Transverse colon (tissue), 4 donors: ENCODE measurements at regions not wholly inside any gene's neighbourhood (a gene's known extent, or its start where the extent isn't known, plus 50 kb on each side); places are given as distances from the start of the nearest gene placed in this dataset.

Experiments
- DNase-seq: peaks from one replicate; pipeline ENCODE4 v3.0.0-alpha.2; 2019
- H3K27ac ChIP-seq, 4 donors: fragments of 200-600 bp; sonication (generic); 2 replicates each; pipeline ENCODE4 v1.5.1; 2016 to 2018; ENCODE audit warnings: inconsistent platforms in 4 of 4
- H3K27me3 ChIP-seq: fragments of 200-600 bp; sonication (generic); 2 replicates; pipeline ENCODE4 v1.5.1; 2017; ENCODE audit warnings: inconsistent platforms
- H3K36me3 ChIP-seq, 4 donors: fragments of 200-600 bp; sonication (generic); 2 replicates each; pipeline ENCODE4 v1.5.1; 2017 to 2019; ENCODE audit warnings: inconsistent platforms in 4 of 4
- H3K4me1 ChIP-seq, 4 donors: fragments of 200-600 bp; sonication (generic); 2 replicates each; pipeline ENCODE4 v1.5.1; 2017 to 2020; ENCODE audit warnings: inconsistent platforms in 4 of 4
- H3K4me3 ChIP-seq, 4 donors: fragments of 200-600 bp; sonication (generic); 1 replicate in 1 of 4; 2 replicates in 3 of 4; pipeline versions ENCODE4 v1.5.1 to v1.6.1; 2017 to 2019; ENCODE audit warnings: inconsistent platforms in 4 of 4
- H3K9me3 ChIP-seq, 2 donors: fragments of 200-600 bp; sonication (generic); 2 replicates each; pipeline ENCODE4 v1.5.1; 2017 to 2019; ENCODE audit warnings: inconsistent platforms in 2 of 2
- CTCF ChIP-seq, 5 experiments: fragments of 200-600 bp in 3 of 5; fragments of 450-650 bp in 2 of 5; sonication (generic) in 3 of 5; IDR thresholded peaks; 1 replicate in 2 of 5; 2 replicates in 3 of 5; pipeline ENCODE4 v1.5.1; 2016 to 2017; ENCODE audit warnings: antibody characterized with exemption in 5 of 5, inconsistent platforms in 3 of 5, mild to moderate bottlenecking in 2 of 5, moderate library complexity in 1 of 5
- EP300 ChIP-seq: sonication (generic); formaldehyde crosslinking; IDR thresholded peaks from one replicate; pipeline ENCODE4 v1.6.1; 2017; ENCODE audit warnings: antibody characterized with exemption, low read depth
- POLR2A ChIP-seq: fragments of 450-650 bp; IDR thresholded peaks from one replicate; pipeline ENCODE4 v1.6.1; 2016; ENCODE audit warnings: antibody characterized with exemption, mild to moderate bottlenecking, moderate library complexity
- POLR2AphosphoS5 ChIP-seq, 3 donors: sonication (generic); formaldehyde crosslinking; IDR thresholded peaks; one replicate each; pipeline ENCODE4 v1.6.1; 2016; ENCODE audit warnings: antibody characterized with exemption in 3 of 3
- WGBS, 2 donors: methylation state at CpG; one replicate each; pipeline ENCODE4 v1.1.5; 2018; ENCODE audit warnings: low coverage in 1 of 2; 5-methylcytosine and 5-hydroxymethylcytosine counted together
- in situ Hi-C, 4 donors: fragments of 200-750 bp; cut with MboI; loops; one replicate each; pipeline versions ENCODE4 v1.15.0 to v1.15.1; 2017; ENCODE audit warnings: low sequenced_read_pairs in 3 of 4, low pct_ligation_motif_present in 1 of 4, low pct_unique_long_range_greater_than_20kb in 1 of 4
- intact Hi-C: fragments of 100-400 bp; cut with DNase I; formaldehyde crosslinking; loops from one replicate; pipeline ENCODE4 v1.15.1; 2023; ENCODE audit warnings: low total_unique reads

- no peaks in the 10 kb centered on the region for H3K9me3 ChIP-seq
- H3K27me3 ChIP-seq = no peaks in the 10 kb centered on the region
- peaks cover 0 to 3% (median 0%) of the 10 kb centered on the region in 4 donors for H3K4me1 ChIP-seq
- intact Hi-C loops (no loop called here), in situ Hi-C loops (no loop called here)
- H3K27ac ChIP-seq = no peak overlapping the region
- no peak for DNase-seq
- no peak for TF ChIP-seq EP300
- TF ChIP-seq POLR2A = no peak
- TF ChIP-seq POLR2AphosphoS5 (IDR thresholded peaks at IDR 0.05) = no peak
- no peak for TF ChIP-seq CTCF (IDR thresholded peaks at IDR 0.05)
- H3K36me3 ChIP-seq = no peaks in the 10 kb centered on the region
- no peak overlapping the region for H3K4me3 ChIP-seq
- 87 to 89% methylated on average over 4 to 5 of the region's 5 CpGs for WGBS, 2 donors
These were observed 729.0 kb upstream of the NR2F2 start for GRCh38 chr15:95601525-95601924.

GRCh38 chr15:95603802-95604201, 726.7 kb upstream of the NR2F2 start:
- Histone ChIP-seq H3K4me1 (peaks cover 0 to 3% (median 0%) of the 10 kb centered on the region in 4 donors), H3K4me3 (no peak overlapping the region), H3K27ac (no peak overlapping the region), H3K36me3 (no peaks in the 10 kb centered on the region), H3K27me3 (no peaks in the 10 kb centered on the region), H3K9me3 (no peaks in the 10 kb centered on the region)
- 59 to 65% methylated on average over 8 of the region's 8 CpGs for WGBS, 2 donors
- in situ Hi-C loops = no loop called here
- intact Hi-C loops = no loop called here
- TF ChIP-seq EP300 (no peak), POLR2A (no peak), POLR2AphosphoS5 (IDR thresholded peaks at IDR 0.05) (no peak), CTCF (IDR thresholded peaks at IDR 0.05) (no peak)
- no peak for DNase-seq

GRCh38 chr15:95604634-95605036, 725.9 kb upstream of the NR2F2 start:
- DNase-seq = no peak
- TF ChIP-seq EP300 (no peak), POLR2AphosphoS5 (IDR thresholded peaks at IDR 0.05) (no peak), POLR2A (no peak), CTCF (IDR thresholded peaks at IDR 0.05) (no peak)
- intact Hi-C loops = no loop called here
- Histone ChIP-seq H3K27ac (no peak overlapping the region), H3K4me1 (peaks cover 0 to 3% (median 0%) of the 10 kb centered on the region in 4 donors), H3K27me3 (no peaks in the 10 kb centered on the region), H3K36me3 (no peaks in the 10 kb centered on the region), H3K9me3 (no peaks in the 10 kb centered on the region), H3K4me3 (no peak overlapping the region)
- in situ Hi-C loops = no loop called here
- 24 to 29% methylated on average over 1 of the region's 1 CpG for WGBS, 2 donors

GRCh38 chr15:95605098-95605497, 725.4 kb upstream of the NR2F2 start:
- Histone ChIP-seq H3K4me3 (no peak overlapping the region), H3K36me3 (no peaks in the 10 kb centered on the region), H3K4me1 (peaks cover 0 to 3% (median 0%) of the 10 kb centered on the region in 4 donors), H3K27me3 (no peaks in the 10 kb centered on the region), H3K27ac (no peak overlapping the region), H3K9me3 (no peaks in the 10 kb centered on the region)
- no peak for DNase-seq
- TF ChIP-seq POLR2A (no peak), CTCF (IDR thresholded peaks at IDR 0.05) (no peak), POLR2AphosphoS5 (IDR thresholded peaks at IDR 0.05) (no peak), EP300 (no peak)
- intact Hi-C loops (no loop called here), in situ Hi-C loops (no loop called here)
